Neural cell (in vitro differentiated cells): ENCODE measurements at regions not wholly inside any gene's neighbourhood (a gene's known extent, or its start where the extent isn't known, plus 50 kb on each side); places are given as distances from the start of the nearest gene placed in this dataset.

Source experiments
- H2AFZ ChIP-seq: fragments of 200-600, 300-800 bp; sonication (generic), shearing (Covaris generic); 2 replicates; pipeline ENCODE4 v1.6.0; 2014; ENCODE audit warnings: low read depth, mild to moderate bottlenecking, antibody characterized with exemption, low read length, moderate library complexity
- H3F3A ChIP-seq: fragments of 200-600 bp; shearing (Covaris generic); 2 replicates; pipeline ENCODE4 v1.6.1; 2016; ENCODE audit warnings: mild to moderate bottlenecking, moderate library complexity, mixed read lengths, antibody characterized with exemption, low read length; ENCODE audit not compliant: insufficient read depth, poor library complexity, severe bottlenecking
- H3K27ac ChIP-seq: fragments of 200-600, 300-800 bp; sonication (generic), shearing (Covaris generic); 2 replicates; pipeline ENCODE4 v1.5.1; 2014; ENCODE audit warnings: mild to moderate bottlenecking, low read length, moderate library complexity
- H3K27me3 ChIP-seq: fragments of 300-800, 200-600 bp; sonication (generic), shearing (Covaris generic); 2 replicates; pipeline ENCODE4 v1.6.0; 2014; ENCODE audit warnings: mild to moderate bottlenecking, low read depth, low read length, moderate library complexity; ENCODE audit not compliant: insufficient read depth
- H3K36me3 ChIP-seq: fragments of 300-800, 200-600 bp; sonication (generic), shearing (Covaris generic); 2 replicates; pipeline ENCODE4 v1.5.1; 2014; ENCODE audit warnings: mild to moderate bottlenecking, antibody characterized with exemption, low read length, moderate library complexity; ENCODE audit not compliant: insufficient read depth
- H3K4me2 ChIP-seq: fragments of 300-800, 200-600 bp; sonication (generic), shearing (Covaris generic); 2 replicates; pipeline ENCODE4 v1.6.0; 2014; ENCODE audit warnings: mild to moderate bottlenecking, low read length
- H3K4me3 ChIP-seq: fragments of 300-800, 200-600 bp; sonication (generic), shearing (Covaris generic); 2 replicates; pipeline ENCODE4 v1.5.1; 2014; ENCODE audit warnings: mild to moderate bottlenecking, low read length, moderate library complexity
- H3K79me2 ChIP-seq: fragments of 200-600 bp; shearing (Covaris generic); replicated peaks from 2 replicates; pipeline ENCODE4 v1.6.0; 2014; ENCODE audit warnings: mild to moderate bottlenecking, low read length, moderate library complexity; ENCODE audit not compliant: insufficient read depth
- H3K9ac ChIP-seq: fragments of 300-800, 200-600 bp; sonication (generic), shearing (Covaris generic); 2 replicates; pipeline ENCODE4 v1.6.1; 2016; ENCODE audit warnings: mild to moderate bottlenecking, low read length, mixed read lengths
- H3K9me2 ChIP-seq: fragments of 200-600 bp; shearing (Covaris generic); 2 replicates; pipeline ENCODE4 v1.6.1; 2016; ENCODE audit warnings: mild to moderate bottlenecking, low read length, mixed read lengths; ENCODE audit not compliant: insufficient read depth
- H3K9me3 ChIP-seq: fragments of 200-600, 300-800 bp; sonication (generic), shearing (Covaris generic); 2 replicates; pipeline ENCODE4 v1.6.1; 2016; ENCODE audit warnings: mild to moderate bottlenecking, mixed run types, low read length, moderate library complexity, mixed read lengths
- H4K20me1 ChIP-seq: fragments of 200-600 bp; shearing (Covaris generic); 2 replicates; pipeline ENCODE4 v1.6.1; 2016; ENCODE audit warnings: mild to moderate bottlenecking, mixed run types; ENCODE audit not compliant: insufficient read depth
- CTCF ChIP-seq: fragments of 450-650 bp; IDR thresholded peaks from 2 replicates; pipeline ENCODE4 v1.5.1; 2014; ENCODE audit warnings: antibody characterized with exemption, mild to moderate bottlenecking, moderate library complexity; ENCODE audit not compliant: poor library complexity, severe bottlenecking
- EP300 ChIP-seq: fragments of 450-650 bp; conservative IDR thresholded peaks from 2 replicates; pipeline ENCODE4 v1.6.1; 2014; ENCODE audit warnings: antibody characterized with exemption, mild to moderate bottlenecking, moderate library complexity; ENCODE audit not compliant: poor library complexity, severe bottlenecking
- EZH2 ChIP-seq: fragments of 200-600, 300-800 bp; shearing (Covaris generic), sonication (generic); IDR thresholded peaks from 2 replicates; pipeline ENCODE4 v1.6.1; 2014; ENCODE audit warnings: antibody characterized with exemption, low read length, borderline replicate concordance, mild to moderate bottlenecking; ENCODE audit not compliant: insufficient read depth, poor library complexity, severe bottlenecking
- MXI1 ChIP-seq: fragments of 450-650 bp; conservative IDR thresholded peaks from 2 replicates; pipeline ENCODE4 v1.6.1; 2014; ENCODE audit warnings: antibody characterized with exemption, mild to moderate bottlenecking; ENCODE audit not compliant: poor library complexity, severe bottlenecking
- POLR2AphosphoS5 ChIP-seq: IDR thresholded peaks from 2 replicates; pipeline ENCODE4 v1.6.1; 2012
- RAD21 ChIP-seq: fragments of 450-650 bp; conservative IDR thresholded peaks from 2 replicates; pipeline ENCODE4 v1.6.1; 2014; ENCODE audit warnings: antibody characterized with exemption, mild to moderate bottlenecking, moderate library complexity
- REST ChIP-seq: IDR thresholded peaks from 2 replicates; pipeline ENCODE4 v1.6.1; 2012; ENCODE audit warnings: borderline replicate concordance
- SMC3 ChIP-seq: fragments of 450-650 bp; conservative IDR thresholded peaks from 2 replicates; pipeline ENCODE4 v1.6.1; 2014; ENCODE audit warnings: antibody characterized with exemption, mild to moderate bottlenecking, moderate library complexity; ENCODE audit not compliant: poor library complexity
- TAF1 ChIP-seq: IDR thresholded peaks from 2 replicates; pipeline ENCODE4 v1.6.1; 2012; ENCODE audit warnings: low read depth

- H3K9ac ChIP-seq = no peak overlapping the region
- no peaks in the 10 kb centered on the region for H4K20me1 ChIP-seq
- no peaks in the 10 kb centered on the region for H3K9me3 ChIP-seq
- H2AFZ ChIP-seq = no peak overlapping the region
- H3K9me2 ChIP-seq = no peaks in the 10 kb centered on the region
- H3K27me3 ChIP-seq = no peaks in the 10 kb centered on the region
- no peak overlapping the region for H3K27ac ChIP-seq
- no peaks in the 10 kb centered on the region for H3F3A ChIP-seq
- H3K4me3 ChIP-seq = no peak overlapping the region
- no peak for TF ChIP-seq CTCF
- no peak for TF ChIP-seq POLR2AphosphoS5
- no peak for TF ChIP-seq EP300
- TF ChIP-seq REST = no peak
- TF ChIP-seq MXI1 = no peak
- no peak for TF ChIP-seq EZH2
- TF ChIP-seq RAD21 = no peak
- TF ChIP-seq TAF1 = no peak
- no peak for TF ChIP-seq SMC3
- no peaks in the 10 kb centered on the region for H3K36me3 ChIP-seq
- H3K4me2 ChIP-seq = no peak overlapping the region
- no peaks in the 10 kb centered on the region for H3K79me2 ChIP-seq
Observed at GRCh38 chr5:29882036-29882435, 1311.5 kb upstream of the CDH6 start.

- Histone ChIP-seq H3K27ac (no peak overlapping the region), H4K20me1 (no peaks in the 10 kb centered on the region), H3F3A (no peaks in the 10 kb centered on the region), H3K4me2 (no peak overlapping the region), H3K27me3 (no peaks in the 10 kb centered on the region), H3K4me3 (no peak overlapping the region), H3K9ac (no peak overlapping the region), H2AFZ (no peak overlapping the region), H3K9me3 (no peaks in the 10 kb centered on the region), H3K9me2 (no peaks in the 10 kb centered on the region), H3K36me3 (no peaks in the 10 kb centered on the region), H3K79me2 (no peaks in the 10 kb centered on the region)
- no peak for TF ChIP-seq RAD21
- TF ChIP-seq POLR2AphosphoS5 = no peak
- TF ChIP-seq TAF1 = no peak
- no peak for TF ChIP-seq SMC3
- TF ChIP-seq REST = no peak
- no peak for TF ChIP-seq CTCF
- no peak for TF ChIP-seq EZH2
- TF ChIP-seq MXI1 = no peak
- no peak for TF ChIP-seq EP300
Observed at GRCh38 chr5:29879401-29879800, 1314.1 kb upstream of the CDH6 start.
